ENCODE measurements at regions not wholly inside any gene's neighbourhood (a gene's known extent, or its start where the extent isn't known, plus 50 kb on each side); places are given as distances from the start of the nearest gene placed in this dataset.

- TF ChIP-seq, protein P1, sequence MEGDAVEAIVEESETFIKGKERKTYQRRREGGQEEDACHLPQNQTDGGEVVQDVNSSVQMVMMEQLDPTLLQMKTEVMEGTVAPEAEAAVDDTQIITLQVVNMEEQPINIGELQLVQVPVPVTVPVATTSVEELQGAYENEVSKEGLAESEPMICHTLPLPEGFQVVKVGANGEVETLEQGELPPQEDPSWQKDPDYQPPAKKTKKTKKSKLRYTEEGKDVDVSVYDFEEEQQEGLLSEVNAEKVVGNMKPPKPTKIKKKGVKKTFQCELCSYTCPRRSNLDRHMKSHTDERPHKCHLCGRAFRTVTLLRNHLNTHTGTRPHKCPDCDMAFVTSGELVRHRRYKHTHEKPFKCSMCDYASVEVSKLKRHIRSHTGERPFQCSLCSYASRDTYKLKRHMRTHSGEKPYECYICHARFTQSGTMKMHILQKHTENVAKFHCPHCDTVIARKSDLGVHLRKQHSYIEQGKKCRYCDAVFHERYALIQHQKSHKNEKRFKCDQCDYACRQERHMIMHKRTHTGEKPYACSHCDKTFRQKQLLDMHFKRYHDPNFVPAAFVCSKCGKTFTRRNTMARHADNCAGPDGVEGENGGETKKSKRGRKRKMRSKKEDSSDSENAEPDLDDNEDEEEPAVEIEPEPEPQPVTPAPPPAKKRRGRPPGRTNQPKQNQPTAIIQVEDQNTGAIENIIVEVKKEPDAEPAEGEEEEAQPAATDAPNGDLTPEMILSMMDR (conservative IDR thresholded peaks at IDR 0.05; ENCODE audit: low read depth, low read length) = no peak
- no peak for TF ChIP-seq EZH2 (IDR thresholded peaks at IDR 0.05; ENCODE audit: borderline replicate concordance, low read depth, low read length, poor library complexity, severe bottlenecking)
Observed at GRCh38 chr17:27974045-27974436, 68.4 kb upstream of the NLK start.
